ENCODE measurements at regions not wholly inside any gene's neighbourhood (a gene's known extent, or its start where the extent isn't known, plus 50 kb on each side); places are given as distances from the start of the nearest gene placed in this dataset.

DNA sequence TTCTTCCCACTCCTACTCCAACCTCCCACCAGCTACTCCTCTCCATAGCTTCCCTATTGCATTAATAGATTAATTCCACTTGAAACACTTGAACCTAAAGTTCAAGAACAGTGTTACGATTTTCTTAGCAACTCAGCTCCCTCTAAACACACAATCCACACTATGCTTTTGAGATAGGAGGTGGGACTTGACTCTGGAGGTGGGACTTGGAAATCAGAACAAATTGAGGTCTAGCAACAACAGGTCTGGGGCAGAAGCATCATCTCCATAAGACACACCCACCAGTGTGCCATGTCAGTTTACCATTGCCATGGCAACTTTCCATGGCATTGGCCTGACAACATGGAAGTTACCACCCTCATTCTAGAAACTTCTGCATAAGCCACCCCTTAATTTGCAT lies 336.5 kb upstream of the ALCAM start:
- TF ChIP-seq CTCF (IDR thresholded peaks at IDR 0.05) (no peak), POLR2A (IDR thresholded peaks at IDR 0.05) (no peak)
